ENCODE measurements at regions not wholly inside any gene's neighbourhood (a gene's known extent, or its start where the extent isn't known, plus 50 kb on each side); places are given as distances from the start of the nearest gene placed in this dataset.

GRCh38 chr2:204197336-204198005 lies 260.9 kb downstream of the ICOS start:
- TF ChIP-seq CTCF (IDR thresholded peaks at IDR 0.05; ENCODE audit: low read depth, low read length): no peak
- DNase-seq (ENCODE audit: extremely low read depth, low read depth): no peak

- TF ChIP-seq CTCF (IDR thresholded peaks at IDR 0.05; ENCODE audit: low read depth, low read length): no peak
Observed at GRCh38 chr2:204199357-204199756, 262.8 kb downstream of the ICOS start.

GRCh38 chr2:204201507-204201906 lies 264.9 kb downstream of the ICOS start:
- no peak for TF ChIP-seq CTCF (IDR thresholded peaks at IDR 0.05; ENCODE audit: low read depth, low read length)
- DNase-seq (ENCODE audit: extremely low read depth, low read depth): no peak

More at GRCh38 chr2:204199357-204199756, 262.8 kb downstream of the ICOS start:
- no peak for DNase-seq (ENCODE audit: extremely low read depth, low read depth)

- no peak for DNase-seq (ENCODE audit: extremely low read depth, low read depth)
Observed at GRCh38 chr2:204202253-204202652, 265.7 kb downstream of the ICOS start.

GRCh38 chr2:204203704-204204103 lies 267.1 kb downstream of the ICOS start:
- DNase-seq (ENCODE audit: extremely low read depth, low read depth): no peak
- no peak for TF ChIP-seq CTCF (IDR thresholded peaks at IDR 0.05; ENCODE audit: low read depth, low read length)

More at GRCh38 chr2:204202253-204202652, 265.7 kb downstream of the ICOS start:
- no peak for TF ChIP-seq CTCF (IDR thresholded peaks at IDR 0.05; ENCODE audit: low read depth, low read length)

- DNase-seq (ENCODE audit: extremely low read depth, low read depth): no peak
- no peak for TF ChIP-seq CTCF (IDR thresholded peaks at IDR 0.05; ENCODE audit: low read depth, low read length)
Observed at GRCh38 chr2:204205082-204205481, 268.5 kb downstream of the ICOS start.

GRCh38 chr2:204205538-204205937 lies 269.0 kb downstream of the ICOS start:
- TF ChIP-seq CTCF (IDR thresholded peaks at IDR 0.05; ENCODE audit: low read depth, low read length): no peak
- no peak for DNase-seq (ENCODE audit: extremely low read depth, low read depth)

Data from AG09319 (cell line).